HG02588 (cell line): ENCODE measurements at regions not wholly inside any gene's neighbourhood (a gene's known extent, or its start where the extent isn't known, plus 50 kb on each side); places are given as distances from the start of the nearest gene placed in this dataset.
"Not testable (repeated sequence)": the region's sequence is repeated elsewhere in the genome, so short reads cannot be mapped to it uniquely, and the experiment has no call there.

Experiments
- ATAC-seq: cut with Tn5 transposase; IDR thresholded peaks from one replicate; pipeline ENCODE4 v1.9.1; 2021; ENCODE audit warnings: mild to moderate bottlenecking, moderate library complexity; ENCODE audit not compliant: unreplicated experiment

DNA sequence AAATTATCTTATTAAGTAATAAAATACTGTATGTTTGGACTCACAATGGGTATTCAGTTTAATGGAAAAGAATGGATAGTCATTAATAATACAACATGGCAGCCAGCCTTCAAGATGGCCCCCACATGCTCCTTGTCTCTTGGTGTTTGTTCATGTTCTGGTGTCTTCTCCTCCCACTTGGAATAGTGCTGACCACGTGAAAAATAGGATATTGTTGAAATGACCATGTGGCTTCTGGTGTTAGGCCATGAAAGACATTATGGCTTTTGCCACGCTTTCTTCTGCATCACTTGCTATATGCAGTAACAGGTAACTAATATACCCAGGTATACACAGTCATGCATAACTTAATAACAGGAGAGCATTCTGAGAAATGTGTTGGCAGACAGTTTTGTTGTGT lies 341.0 kb downstream of the KCNJ2 start:
- ATAC-seq = no peak

DNA sequence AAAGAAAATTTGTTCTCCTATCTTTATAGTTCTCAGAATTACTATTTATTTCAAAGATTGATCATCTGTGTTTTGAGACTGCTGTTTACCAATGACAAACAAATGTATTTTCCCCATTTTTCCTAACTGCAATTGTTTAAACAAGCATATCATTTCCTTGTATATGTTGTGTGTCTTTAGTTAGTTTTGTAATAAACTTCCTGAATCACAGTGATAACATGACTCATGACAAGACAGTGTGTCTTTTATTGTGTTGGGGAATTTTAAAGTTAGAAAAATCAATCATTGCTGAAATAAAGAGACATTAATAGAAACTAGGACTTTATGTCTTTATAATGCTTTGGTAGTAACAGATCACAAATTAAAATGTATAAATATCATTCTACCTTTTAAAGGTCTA lies 348.5 kb downstream of the KCNJ2 start:
- ATAC-seq = no peak

GRCh38 chr17:70519300-70519699 lies 350.0 kb downstream of the KCNJ2 start:
- ATAC-seq = no peak

DNA sequence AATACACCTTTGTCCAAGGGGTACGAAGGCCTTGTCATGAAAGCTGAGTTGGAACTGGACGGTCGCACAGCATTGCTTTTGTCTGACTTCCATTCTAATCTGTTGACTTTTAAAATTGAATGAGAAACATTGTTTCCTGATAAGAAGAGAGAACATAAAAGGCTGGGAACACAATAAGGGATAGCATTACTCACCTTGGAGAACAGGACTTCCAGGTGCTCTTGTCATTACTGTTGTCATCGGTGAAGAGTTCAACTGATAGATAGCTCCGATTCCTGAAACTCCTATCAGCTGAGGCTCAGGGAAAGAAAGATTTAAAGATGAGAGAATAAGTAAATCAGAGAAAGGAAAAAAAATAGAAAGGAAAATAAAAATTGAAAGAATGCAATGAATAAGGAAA lies 351.1 kb downstream of the KCNJ2 start:
- ATAC-seq = no peak

DNA sequence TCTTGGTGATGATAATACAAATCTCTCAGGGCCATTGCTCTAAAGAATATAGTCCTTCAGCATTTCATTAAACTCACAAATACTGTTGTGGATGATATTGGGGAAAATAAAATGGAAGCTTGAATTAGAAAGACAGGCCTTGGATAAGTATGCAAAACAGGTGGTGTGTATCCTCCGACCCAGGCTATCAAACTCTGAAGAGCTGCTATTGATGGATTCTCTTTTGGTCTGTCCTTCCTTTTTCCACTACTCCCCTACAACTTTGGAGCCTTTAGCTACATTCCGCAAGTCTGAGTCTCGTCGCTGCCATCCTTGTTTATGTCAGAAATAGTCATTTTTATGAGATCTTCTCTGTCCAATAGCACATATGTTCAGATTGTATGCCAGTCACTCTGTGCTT lies 351.6 kb downstream of the KCNJ2 start:
- no peak for ATAC-seq

GRCh38 chr17:70521821-70522256 lies 352.5 kb downstream of the KCNJ2 start:
- no peak for ATAC-seq

DNA sequence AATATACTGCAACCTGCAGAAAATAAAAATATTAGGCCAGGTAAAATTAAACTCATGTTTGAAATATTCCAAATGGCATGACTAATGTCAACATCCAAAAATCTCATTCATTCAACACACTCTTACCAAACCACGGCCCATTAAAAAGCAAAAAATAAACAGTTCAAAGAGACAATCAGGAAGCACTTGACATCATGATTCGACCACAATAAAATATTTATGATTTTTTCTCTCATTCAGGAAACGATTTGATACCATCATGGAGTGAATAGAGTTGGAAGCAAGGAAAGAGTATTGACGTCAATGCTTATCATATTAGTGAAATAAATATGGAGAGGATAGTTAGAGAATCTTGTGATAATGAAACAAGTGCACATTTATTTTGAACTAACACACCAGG lies 354.1 kb downstream of the KCNJ2 start:
- ATAC-seq = no peak

DNA sequence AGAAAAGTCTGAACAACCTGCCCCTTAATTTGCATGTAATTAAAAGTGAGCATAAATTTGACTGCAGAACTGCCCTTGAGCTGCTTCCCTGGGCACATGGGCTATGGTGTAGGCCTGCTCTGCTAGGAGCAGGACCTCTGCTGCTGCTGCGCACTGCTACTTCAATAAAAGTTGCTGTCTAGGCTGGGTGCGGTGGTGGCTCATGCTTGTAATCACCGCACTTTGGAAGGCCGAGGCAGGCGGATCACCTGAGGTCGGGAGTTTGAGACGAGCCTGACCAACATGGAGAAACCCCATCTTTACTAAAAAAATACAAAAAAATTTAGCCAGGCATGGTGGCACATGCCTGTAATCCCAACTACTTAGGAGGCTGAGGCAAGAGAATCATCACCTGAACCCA lies 355.7 kb downstream of the KCNJ2 start:
- ATAC-seq = not testable (repeated sequence)

DNA sequence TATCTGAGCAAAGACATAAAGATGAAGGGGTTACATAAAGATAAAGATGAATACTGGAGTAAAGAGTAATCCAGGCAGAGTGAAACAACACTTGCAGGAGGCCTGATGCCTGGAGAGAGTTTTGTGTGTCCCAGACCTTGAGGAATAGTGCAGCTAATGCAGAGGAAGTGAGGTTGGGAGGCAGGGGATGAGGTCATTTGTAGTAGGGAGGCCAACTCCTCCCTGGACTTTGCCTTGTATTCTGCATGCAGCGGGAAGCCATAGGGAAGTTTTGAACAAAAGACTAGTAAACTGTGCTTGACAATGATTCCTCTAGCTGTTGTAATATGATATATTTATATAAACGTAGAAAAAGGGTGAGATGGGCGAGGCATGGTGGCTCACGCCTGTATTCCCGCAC lies 356.6 kb downstream of the KCNJ2 start:
- ATAC-seq = no peak

- no peak for ATAC-seq
These were observed 358.1 kb downstream of the KCNJ2 start for GRCh38 chr17:70527364-70527888.

- no peak for ATAC-seq
These were observed 364.1 kb downstream of the KCNJ2 start for GRCh38 chr17:70533427-70533826.

- no peak for ATAC-seq
These were observed 366.7 kb downstream of the KCNJ2 start for GRCh38 chr17:70535986-70536385.

DNA sequence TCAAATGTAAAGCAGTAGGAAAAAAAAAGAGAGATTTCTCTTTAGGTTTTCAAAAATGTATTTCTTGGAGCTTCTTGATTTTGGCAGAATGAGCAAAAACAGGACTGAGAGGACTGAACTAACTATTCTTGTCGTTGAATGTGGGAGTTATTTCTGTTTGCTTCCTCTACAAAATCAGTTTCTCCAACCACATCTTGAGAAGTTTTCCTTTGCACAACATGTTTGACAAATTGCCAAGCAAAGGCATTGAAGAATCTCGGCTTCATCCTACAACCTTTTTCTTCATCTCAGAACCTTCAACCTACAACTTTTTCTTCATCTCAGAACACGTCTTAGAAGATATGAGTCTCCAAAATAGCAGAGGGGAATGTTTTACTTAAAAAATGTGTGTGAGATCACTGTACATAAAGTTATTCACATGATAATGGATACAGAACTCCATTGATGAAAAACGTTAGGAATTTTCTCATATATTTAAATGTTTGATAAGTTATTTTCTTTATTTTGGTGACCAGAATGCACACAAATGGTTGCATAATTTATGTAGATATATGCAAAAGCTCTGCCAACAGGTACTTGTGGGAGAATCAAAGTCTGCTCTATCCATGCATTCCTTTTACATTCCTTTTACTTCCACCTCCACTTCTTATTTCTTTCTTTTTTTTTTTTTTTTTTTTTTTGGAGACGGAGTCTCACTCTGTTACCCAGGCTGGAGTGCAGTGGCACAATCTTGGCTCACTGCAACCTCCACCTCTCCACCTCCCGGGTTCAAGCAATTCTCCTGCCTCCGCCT lies 370.0 kb downstream of the KCNJ2 start:
- ATAC-seq = no peak

GRCh38 chr17:70542876-70543275 lies 373.5 kb downstream of the KCNJ2 start:
- no peak for ATAC-seq

DNA sequence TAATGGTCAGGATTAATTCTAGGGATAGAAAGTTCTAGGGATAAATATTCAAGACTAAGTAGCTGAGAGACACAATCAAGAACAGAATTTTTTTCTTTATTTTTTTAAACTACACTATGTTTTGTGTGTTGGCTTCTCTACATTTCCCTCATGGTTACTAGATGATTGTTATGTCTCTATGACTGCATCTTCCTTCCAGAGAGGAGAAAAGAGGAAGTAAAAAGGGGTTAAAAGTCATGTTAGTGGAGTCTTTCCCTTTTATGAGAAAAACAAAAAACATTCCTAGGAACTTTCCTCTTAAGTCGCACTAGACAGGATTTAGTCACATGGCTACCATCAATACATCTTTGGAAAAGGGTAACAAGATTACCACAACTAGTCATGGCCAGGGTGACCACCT lies 375.0 kb downstream of the KCNJ2 start:
- ATAC-seq = no peak

GRCh38 chr17:70552230-70552981 lies 383.1 kb downstream of the KCNJ2 start:
- no peak for ATAC-seq

GRCh38 chr17:70552982-70553334 lies 383.6 kb downstream of the KCNJ2 start:
- ATAC-seq = no peak

DNA sequence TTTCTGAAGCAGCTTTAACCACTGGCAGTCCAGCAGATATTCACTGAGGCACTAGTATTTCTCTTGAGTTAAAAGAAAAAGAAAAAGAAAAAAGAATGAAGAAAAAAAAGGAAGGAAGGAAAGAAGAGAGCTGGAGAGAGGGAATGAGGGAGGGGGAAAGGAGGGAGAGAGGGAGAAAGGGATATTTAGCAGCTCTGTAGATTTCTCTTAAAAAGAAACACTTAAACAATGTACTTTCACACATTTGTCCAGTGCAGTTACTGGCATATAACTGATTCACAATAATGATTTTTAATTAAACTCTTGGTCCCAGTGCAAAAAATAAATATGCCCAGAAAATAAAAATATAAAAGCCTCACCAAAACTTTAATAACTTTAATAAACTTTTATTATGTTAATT lies 386.4 kb downstream of the KCNJ2 start:
- no peak for ATAC-seq

GRCh38 chr17:70558821-70559220 lies 389.5 kb downstream of the KCNJ2 start:
- no peak for ATAC-seq

DNA sequence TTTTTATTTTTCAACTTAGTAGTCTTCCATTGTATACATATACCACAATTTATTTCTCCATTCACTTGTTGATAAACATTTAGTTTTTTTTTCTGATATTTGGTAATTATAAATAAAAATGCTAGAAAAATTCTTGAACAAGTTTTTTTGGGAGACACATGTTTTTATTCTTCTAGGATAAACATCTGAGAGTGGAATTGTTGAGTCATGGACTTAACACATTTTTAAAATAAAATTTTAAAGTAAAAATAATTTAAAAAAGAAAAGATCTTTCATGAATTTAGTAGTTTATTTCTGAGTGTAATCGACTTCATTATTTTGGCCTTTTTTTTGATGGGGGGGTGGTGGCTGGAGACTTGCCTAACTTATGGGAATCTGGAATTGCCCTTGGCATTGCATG lies 391.1 kb downstream of the KCNJ2 start:
- no peak for ATAC-seq

DNA sequence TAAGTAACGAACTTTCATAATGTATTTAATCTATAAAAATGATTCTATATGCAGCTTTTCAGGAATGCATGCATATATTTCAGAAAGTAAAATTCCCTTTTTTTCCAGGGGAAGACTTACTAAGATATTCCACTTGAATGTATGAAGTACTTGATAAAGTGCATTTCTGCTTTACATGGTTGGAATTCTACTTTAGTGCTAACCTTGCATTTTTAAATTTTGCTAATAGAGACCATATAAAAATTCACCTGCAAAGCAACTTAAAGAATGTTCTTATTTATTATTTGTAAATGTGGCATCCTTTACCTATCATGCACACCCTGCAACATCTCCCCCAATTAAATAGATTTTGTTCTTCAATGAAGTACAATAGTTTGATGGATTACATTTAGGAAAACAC lies 392.8 kb downstream of the KCNJ2 start:
- ATAC-seq = no peak

- no peak for ATAC-seq
These were observed 394.0 kb downstream of the KCNJ2 start for GRCh38 chr17:70563281-70563820.
